DMS114 treated with DMSO at 0.1 percent for 48 hours (cell line): ENCODE measurements at regions not wholly inside any gene's neighbourhood (a gene's known extent, or its start where the extent isn't known, plus 50 kb on each side); places are given as distances from the start of the nearest gene placed in this dataset.
"Not testable (repeated sequence)": the region's sequence is repeated elsewhere in the genome, so short reads cannot be mapped to it uniquely, and the experiment has no call there.

Source experiments
- DNase-seq: peaks from one replicate; lab custom pipeline; 2025; ENCODE audit not compliant: unreplicated experiment; lab: John Stamatoyannopoulos, UW

- DNase-seq = no peak
Measured at GRCh38 chrX:9376111-9376510, 88.7 kb upstream of the TBL1X start.

GRCh38 chrX:9377216-9377615, 87.6 kb upstream of the TBL1X start:
- not testable (repeated sequence) for DNase-seq

GRCh38 chrX:9378980-9379696, 85.7 kb upstream of the TBL1X start:
- no peak for DNase-seq

- no peak for DNase-seq
Measured at GRCh38 chrX:9379697-9380551, 84.9 kb upstream of the TBL1X start.

GRCh38 chrX:9383655-9384054, 81.2 kb upstream of the TBL1X start:
- no peak for DNase-seq

- no peak for DNase-seq
Measured at GRCh38 chrX:9388450-9388849, 76.4 kb upstream of the TBL1X start.

- DNase-seq = no peak
Measured at GRCh38 chrX:9390121-9390520, 74.7 kb upstream of the TBL1X start.

GRCh38 chrX:9390693-9391368, 74.0 kb upstream of the TBL1X start:
- no peak for DNase-seq

GRCh38 chrX:9392445-9392844, 72.4 kb upstream of the TBL1X start:
- no peak for DNase-seq

- DNase-seq = no peak
Measured at GRCh38 chrX:9393571-9393970, 71.3 kb upstream of the TBL1X start.

- DNase-seq = no peak
Measured at GRCh38 chrX:9394212-9394611, 70.6 kb upstream of the TBL1X start.

- no peak for DNase-seq
Measured at GRCh38 chrX:9396930-9397329, 67.9 kb upstream of the TBL1X start.

- no peak for DNase-seq
Measured at GRCh38 chrX:9401051-9401450, 63.8 kb upstream of the TBL1X start.

GRCh38 chrX:9403374-9403773, 61.5 kb upstream of the TBL1X start:
- DNase-seq = no peak

GRCh38 chrX:9405635-9406034, 59.2 kb upstream of the TBL1X start:
- not testable (repeated sequence) for DNase-seq

- not testable (repeated sequence) for DNase-seq
Measured at GRCh38 chrX:9410889-9411288, 54.0 kb upstream of the TBL1X start.

GRCh38 chrX:9411682-9412081, 53.2 kb upstream of the TBL1X start:
- not testable (repeated sequence) for DNase-seq

- DNase-seq = no peak
Measured at GRCh38 chrX:9414416-9414815, 50.4 kb upstream of the TBL1X start.
